ENCODE measurements at regions not wholly inside any gene's neighbourhood (a gene's known extent, or its start where the extent isn't known, plus 50 kb on each side); places are given as distances from the start of the nearest gene placed in this dataset.

- DNase-seq (ENCODE audit: low spot score) = no peak
Observed at GRCh38 chr4:27184508-27185155, 324.0 kb downstream of the STIM2 start.

GRCh38 chr4:27186710-27187109 is 326.1 kb downstream of the STIM2 start:
- DNase-seq (ENCODE audit: low spot score) = no peak

GRCh38 chr4:27187786-27188185 is 327.1 kb downstream of the STIM2 start:
- no peak for DNase-seq (ENCODE audit: low spot score)

GRCh38 chr4:27189683-27190082 is 329.0 kb downstream of the STIM2 start:
- no peak for DNase-seq (ENCODE audit: low spot score)

- DNase-seq (ENCODE audit: low spot score) = no peak
Observed at GRCh38 chr4:27191592-27191991, 331.0 kb downstream of the STIM2 start.

- DNase-seq (ENCODE audit: low spot score) = no peak
Observed at GRCh38 chr4:27194599-27195176, 334.0 kb downstream of the STIM2 start.

- DNase-seq (ENCODE audit: low spot score) = no peak
Observed at GRCh38 chr4:27198246-27198645, 337.6 kb downstream of the STIM2 start.

- no peak for DNase-seq (ENCODE audit: low spot score)
Observed at GRCh38 chr4:27198971-27199370, 338.3 kb downstream of the STIM2 start.

GRCh38 chr4:27206009-27206408 is 345.4 kb downstream of the STIM2 start:
- no peak for DNase-seq (ENCODE audit: low spot score)

- no peak for DNase-seq (ENCODE audit: low spot score)
Observed at GRCh38 chr4:27210956-27211355, 350.3 kb downstream of the STIM2 start.

- DNase-seq (ENCODE audit: low spot score) = no peak
Observed at GRCh38 chr4:27214010-27214409, 353.4 kb downstream of the STIM2 start.

- no peak for DNase-seq (ENCODE audit: low spot score)
Observed at GRCh38 chr4:27215220-27215826, 354.7 kb downstream of the STIM2 start.

GRCh38 chr4:27217261-27217769 is 356.7 kb downstream of the STIM2 start:
- no peak for DNase-seq (ENCODE audit: low spot score)

- DNase-seq (ENCODE audit: low spot score) = no peak
Observed at GRCh38 chr4:27218013-27218412, 357.4 kb downstream of the STIM2 start.

- DNase-seq (ENCODE audit: low spot score) = no peak
Observed at GRCh38 chr4:27223326-27223725, 362.7 kb downstream of the STIM2 start.

- no peak for DNase-seq (ENCODE audit: low spot score)
Observed at GRCh38 chr4:27233531-27233930, 372.9 kb downstream of the STIM2 start.

GRCh38 chr4:27234306-27234899 is 373.8 kb downstream of the STIM2 start:
- no peak for DNase-seq (ENCODE audit: low spot score)

GRCh38 chr4:27239641-27240040 is 379.0 kb downstream of the STIM2 start:
- no peak for DNase-seq (ENCODE audit: low spot score)

GRCh38 chr4:27242217-27242616 is 381.6 kb downstream of the STIM2 start:
- DNase-seq (ENCODE audit: low spot score) = no peak

- no peak for DNase-seq (ENCODE audit: low spot score)
Observed at GRCh38 chr4:27245216-27245615, 384.6 kb downstream of the STIM2 start.

GRCh38 chr4:27248829-27249228 is 388.2 kb downstream of the STIM2 start:
- no peak for DNase-seq (ENCODE audit: low spot score)

- no peak for DNase-seq (ENCODE audit: low spot score)
Observed at GRCh38 chr4:27251771-27252170, 391.1 kb downstream of the STIM2 start.
